NB4 (cell line): ENCODE measurements at regions not wholly inside any gene's neighbourhood (a gene's known extent, or its start where the extent isn't known, plus 50 kb on each side); places are given as distances from the start of the nearest gene placed in this dataset.

Experiments used
- CTCF ChIP-seq: IDR thresholded peaks from one replicate; pipeline ENCODE4 v1.5.1; 2012; ENCODE audit warnings: low read depth, low read length
- MAX ChIP-seq: IDR thresholded peaks from 2 replicates; pipeline ENCODE4 v1.6.1; 2011; ENCODE audit warnings: low read depth, low read length
- MYC ChIP-seq: IDR thresholded peaks from 2 replicates; pipeline ENCODE4 v1.6.1; 2011; ENCODE audit warnings: low read depth, low read length
- POLR2A ChIP-seq: IDR thresholded peaks from 2 replicates; pipeline ENCODE4 v1.6.1; 2011; ENCODE audit warnings: mild to moderate bottlenecking; ENCODE audit not compliant: insufficient read length; ENCODE audit errors: extremely low read depth

- TF ChIP-seq CTCF (no peak), MAX (no peak), POLR2A (no peak), MYC (no peak)
Measured at GRCh38 chr6:81999270-81999669, 246.8 kb upstream of the TENT5A start.
